NAMALWA (cell line): ENCODE measurements at regions not wholly inside any gene's neighbourhood (a gene's known extent, or its start where the extent isn't known, plus 50 kb on each side); places are given as distances from the start of the nearest gene placed in this dataset.

ENCODE experiments used
- DNase-seq: peaks from one replicate; pipeline ENCODE4 v3.0.0-alpha.2; 2015; ENCODE audit warnings: low spot score

GRCh38 chr5:124692950-124693349, 53.5 kb downstream of the ZNF608 start:
- no peak for DNase-seq

DNA sequence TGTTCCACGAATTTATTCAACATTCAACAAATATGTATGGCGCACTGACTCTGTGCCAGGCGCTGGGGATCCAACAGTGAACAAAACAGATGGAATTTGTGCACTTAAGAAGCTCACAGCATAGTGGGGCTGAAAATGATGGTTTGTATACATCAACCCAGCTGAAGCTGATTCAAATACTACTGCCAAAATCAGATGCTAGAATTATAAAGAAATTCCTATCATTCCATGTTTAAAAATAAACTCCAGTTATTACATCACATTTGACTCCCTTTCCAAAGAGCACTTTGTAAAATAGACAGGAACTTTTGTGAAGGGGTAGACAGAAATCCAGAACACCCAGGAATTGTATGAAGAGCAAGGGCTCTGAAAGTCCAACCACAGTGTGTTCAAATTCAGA, 54.1 kb downstream of the ZNF608 start:
- DNase-seq = no peak

GRCh38 chr5:124689653-124690052, 56.8 kb downstream of the ZNF608 start:
- DNase-seq = no peak

- DNase-seq = no peak
Measured at GRCh38 chr5:124686239-124687004, 60.0 kb downstream of the ZNF608 start.

GRCh38 chr5:124685404-124685930, 61.0 kb downstream of the ZNF608 start:
- no peak for DNase-seq

GRCh38 chr5:124683917-124684555, 62.4 kb downstream of the ZNF608 start:
- DNase-seq = no peak

- DNase-seq = no peak
Measured at GRCh38 chr5:124679578-124680199, 66.8 kb downstream of the ZNF608 start.

DNA sequence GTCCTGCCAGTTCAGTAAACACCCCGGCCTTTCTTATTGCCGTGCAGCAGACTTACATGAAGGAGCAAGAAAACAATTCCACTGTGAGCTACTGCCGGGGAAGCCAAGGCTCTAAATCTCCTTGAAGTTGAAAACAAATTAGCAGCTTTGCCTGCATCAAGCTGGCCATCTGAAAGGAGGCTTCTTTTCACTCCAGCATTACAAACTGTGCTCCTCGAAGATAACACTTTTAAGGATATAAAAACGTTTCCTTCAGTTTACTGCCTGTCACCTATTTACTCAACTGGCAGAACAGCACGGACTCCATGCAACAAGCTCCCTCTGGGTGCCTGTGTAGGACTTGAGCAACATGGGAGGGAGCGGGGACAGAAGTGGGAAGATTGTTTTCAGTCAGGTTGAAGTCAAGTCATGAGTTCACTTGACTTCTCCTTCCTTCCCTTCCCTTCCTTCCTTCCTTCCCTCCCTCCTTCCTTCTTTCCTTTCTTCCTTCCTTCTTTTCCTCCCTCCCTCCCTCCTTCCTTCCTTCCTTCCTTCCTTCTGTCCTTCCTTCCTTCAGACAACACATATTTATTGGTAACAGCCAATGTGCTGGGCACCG, 67.4 kb downstream of the ZNF608 start:
- no peak for DNase-seq

DNA sequence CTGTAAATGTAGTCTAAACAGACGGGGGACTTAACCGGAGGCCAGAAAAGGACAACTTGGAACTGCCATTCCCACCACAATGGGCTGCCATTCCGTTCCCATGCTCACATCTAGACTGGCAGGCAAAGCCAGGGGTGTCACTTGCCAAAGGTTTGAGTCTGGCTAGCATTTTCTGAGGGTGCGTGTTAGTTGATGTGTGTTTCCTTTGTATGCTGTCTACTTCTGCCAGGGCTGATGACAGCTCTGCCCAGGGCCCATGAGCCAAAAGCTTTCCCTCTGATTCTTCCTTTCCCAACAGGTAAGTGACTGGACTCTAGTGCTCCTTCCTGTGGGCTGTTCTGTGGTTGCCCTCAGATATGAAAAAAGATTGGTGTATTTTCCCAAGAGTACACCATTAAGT, 68.0 kb downstream of the ZNF608 start:
- no peak for DNase-seq

DNA sequence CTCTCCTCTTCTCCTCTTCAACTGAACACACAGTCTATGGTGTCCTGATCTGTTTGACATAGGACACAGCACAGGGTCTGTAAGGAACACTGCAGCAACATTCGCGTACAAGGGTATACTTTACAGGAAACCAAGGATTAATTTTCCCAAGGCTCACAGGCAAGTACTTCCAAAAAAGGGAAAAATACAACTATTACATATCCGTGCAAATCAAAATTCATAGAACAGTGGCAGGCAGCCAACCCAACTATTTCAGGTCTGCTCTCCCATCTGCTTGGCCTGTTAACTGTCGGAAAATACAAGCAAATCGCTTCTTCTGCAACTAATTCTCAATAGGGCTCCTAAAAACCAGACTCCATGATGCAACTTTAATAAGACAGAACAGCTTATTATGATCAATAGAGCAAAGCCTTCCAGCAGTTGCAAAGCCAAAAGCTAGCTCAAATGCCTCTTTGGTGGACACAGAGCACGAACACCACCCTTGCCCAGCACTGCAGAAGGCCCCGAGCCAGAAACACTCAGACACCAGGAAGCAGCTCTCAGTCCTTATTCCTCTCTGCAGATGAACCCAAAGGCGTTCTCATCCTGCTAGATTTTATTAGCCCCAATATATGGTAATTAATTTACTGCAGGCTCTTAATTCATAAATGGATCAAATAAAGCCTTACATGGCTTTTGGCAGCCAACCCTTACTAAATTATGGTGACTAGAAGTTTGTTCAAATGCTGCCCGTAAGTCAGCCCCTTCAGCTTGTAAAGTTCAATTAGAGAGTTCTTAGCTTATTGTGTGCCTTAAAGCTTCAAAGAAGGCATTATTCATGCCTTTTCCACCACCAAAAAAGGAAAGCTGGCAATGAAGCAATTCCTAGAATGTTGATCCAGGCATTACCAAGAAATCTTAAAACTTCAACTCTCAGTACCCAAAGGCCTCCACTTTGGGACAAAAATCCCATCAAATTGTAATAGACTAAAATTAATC, 68.8 kb downstream of the ZNF608 start:
- no peak for DNase-seq

GRCh38 chr5:124675931-124676846, 70.2 kb downstream of the ZNF608 start:
- no peak for DNase-seq

DNA sequence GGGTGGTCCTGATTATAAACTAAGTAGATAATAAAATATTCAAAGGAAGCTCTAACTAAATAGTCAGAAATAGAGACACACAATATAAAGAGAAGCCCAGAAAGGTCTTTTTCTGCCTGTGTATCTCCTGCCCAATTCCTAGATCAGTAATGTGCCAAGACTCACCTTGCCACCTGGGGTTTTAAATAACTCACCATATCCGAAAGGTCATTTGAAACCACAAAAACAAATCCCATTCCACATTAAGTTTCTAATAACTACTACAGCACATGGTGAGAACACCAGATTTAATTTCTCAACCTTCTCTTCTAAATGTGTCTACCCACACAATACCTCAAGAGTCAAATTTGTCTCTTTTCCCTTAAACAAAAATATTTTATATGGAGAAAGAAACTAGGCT, 75.2 kb downstream of the ZNF608 start:
- no peak for DNase-seq

DNA sequence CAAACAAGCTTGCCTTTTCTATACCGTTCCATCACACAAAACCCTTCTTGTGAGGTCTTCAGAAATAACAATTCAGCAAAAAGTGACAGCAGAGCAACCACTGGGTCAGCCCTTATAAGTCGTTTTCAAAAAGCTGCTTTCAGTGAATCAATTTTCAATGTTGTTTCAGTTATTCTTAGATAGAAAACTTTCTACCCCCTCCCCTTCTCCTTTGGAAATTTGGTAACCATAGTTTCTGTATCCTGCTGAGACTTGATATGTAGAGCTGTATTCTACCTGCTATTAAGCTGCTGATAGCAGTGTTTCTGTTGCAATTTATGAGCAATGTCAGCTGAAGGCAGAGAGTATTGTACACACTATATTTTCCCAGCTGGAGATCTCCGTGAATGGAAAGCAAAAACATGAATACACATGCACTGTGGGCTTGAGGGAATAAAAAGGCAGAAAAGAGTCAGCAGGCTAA, 75.7 kb downstream of the ZNF608 start:
- no peak for DNase-seq

GRCh38 chr5:124669956-124670721, 76.3 kb downstream of the ZNF608 start:
- no peak for DNase-seq

- DNase-seq = no peak
Measured at GRCh38 chr5:124669300-124669648, 77.2 kb downstream of the ZNF608 start.

GRCh38 chr5:124668353-124669299, 77.8 kb downstream of the ZNF608 start:
- no peak for DNase-seq

- DNase-seq = no peak
Measured at GRCh38 chr5:124665625-124666024, 80.8 kb downstream of the ZNF608 start.

DNA sequence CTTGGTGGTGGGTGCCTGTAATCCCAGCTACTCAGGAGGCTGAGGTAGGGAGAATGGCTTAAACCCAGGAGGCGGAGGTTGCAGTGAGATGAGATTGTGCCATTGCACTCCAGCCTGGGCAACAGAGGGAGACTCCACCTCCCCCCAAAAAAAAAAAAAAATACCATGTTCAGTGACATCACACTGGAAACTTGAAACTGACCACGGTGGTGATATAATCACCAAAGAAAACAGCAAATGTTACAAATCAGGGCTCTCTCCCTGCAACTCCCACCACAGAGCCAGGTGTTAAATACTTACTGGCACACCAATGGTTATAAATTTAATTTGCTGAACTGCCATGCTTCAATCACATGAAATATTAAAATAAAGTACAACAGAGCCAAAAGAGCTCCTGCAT, 81.4 kb downstream of the ZNF608 start:
- no peak for DNase-seq
